IMR-90 (cell line): ENCODE measurements at regions not wholly inside any gene's neighbourhood (a gene's known extent, or its start where the extent isn't known, plus 50 kb on each side); places are given as distances from the start of the nearest gene placed in this dataset.

Source experiments
- ATAC-seq: fragments of 200-7000 bp; cut with Tn5 transposase; 2 replicates; pipeline ENCODE4 v1.9.1; 2020; ENCODE audit warnings: low read depth, mild to moderate bottlenecking, moderate library complexity
- BruUV-seq: library from RNA; stranded (reverse); fragments of 400-500 nt; replicated peaks from 2 replicates; lab custom pipeline; 2021; lab: Mats Ljungman, UMichigan
- CTCF ChIA-PET: fragments of 300-600 bp; formaldehyde crosslinking; extraction: SDS; loops from one replicate; lab custom pipeline; 2021; ENCODE audit warnings: antibody characterized with exemption; lab: Yijun Ruan, JAX
- POLR2A ChIA-PET: fragments of 300-600 bp; sonication (Branson Sonifier 250); formaldehyde crosslinking; loops from one replicate; lab custom pipeline; 2022; ENCODE audit warnings: antibody characterized with exemption; ENCODE audit not compliant: unreplicated experiment; lab: Charles Lee
- DNase-seq: peaks from one replicate; pipeline ENCODE4 v3.0.0; 2013
- H2AFZ ChIP-seq: replicated peaks from 2 replicates; pipeline ENCODE3; 2013; ENCODE audit warnings: low read length, mild to moderate bottlenecking; ENCODE audit not compliant: poor library complexity
- H2AK5ac ChIP-seq: 2 replicates; pipeline ENCODE4 v1.6.1; 2013; ENCODE audit warnings: low read depth, low read length, inconsistent platforms
- H2AK9ac ChIP-seq: replicated peaks from 2 replicates; pipeline ENCODE3; 2013; ENCODE audit warnings: mild to moderate bottlenecking, low read depth, low read length, moderate library complexity; ENCODE audit not compliant: poor library complexity
- H2BK120ac ChIP-seq: 2 replicates; pipeline ENCODE4 v1.6.1; 2013; ENCODE audit warnings: low read depth, low read length, inconsistent platforms
- H2BK15ac ChIP-seq: 3 replicates; pipeline ENCODE4 v1.6.1; 2013; ENCODE audit warnings: low read depth, low read length, inconsistent platforms
- H2BK20ac ChIP-seq: 2 replicates; pipeline ENCODE4 v1.6.1; 2013; ENCODE audit warnings: low read depth, mild to moderate bottlenecking, inconsistent platforms, low read length, moderate library complexity
- H2BK5ac ChIP-seq: 2 replicates; pipeline ENCODE4 v1.6.1; 2013; ENCODE audit warnings: mild to moderate bottlenecking, low read depth, low read length, inconsistent platforms; ENCODE audit not compliant: poor library complexity, severe bottlenecking
- H3K14ac ChIP-seq: replicated peaks from 2 replicates; pipeline ENCODE4 v1.6.1; 2013; ENCODE audit warnings: low read depth, low read length, inconsistent platforms
- H3K18ac ChIP-seq: 2 replicates; pipeline ENCODE4 v1.6.1; 2013; ENCODE audit warnings: low read depth, low read length, control low read depth
- H3K23ac ChIP-seq: 2 replicates; pipeline ENCODE4 v1.6.1; 2013; ENCODE audit warnings: low read depth, low read length, inconsistent platforms
- H3K27ac ChIP-seq: 2 replicates; pipeline ENCODE4 v1.5.1; 2013; ENCODE audit warnings: mild to moderate bottlenecking, control low read depth, low read length; ENCODE audit not compliant: insufficient read depth
- H3K27me3 ChIP-seq: 2 replicates; pipeline ENCODE4 v1.6.1; 2013; ENCODE audit warnings: low read length; ENCODE audit not compliant: control insufficient read depth, insufficient read depth
- H3K36me3 ChIP-seq: 2 replicates; pipeline ENCODE4 v1.6.1; 2013; ENCODE audit warnings: low read length, mixed read lengths; ENCODE audit not compliant: control insufficient read depth, insufficient read depth
- H3K4ac ChIP-seq: 2 replicates; pipeline ENCODE4 v1.6.1; 2013; ENCODE audit warnings: low read depth, low read length, inconsistent platforms
- H3K4me1 ChIP-seq: 2 replicates; pipeline ENCODE4 v1.6.1; 2013; ENCODE audit warnings: low read length, mixed read lengths; ENCODE audit not compliant: control insufficient read depth, insufficient read depth
- H3K4me2 ChIP-seq: 2 replicates; pipeline ENCODE4 v1.6.1; 2013; ENCODE audit warnings: low read depth, mild to moderate bottlenecking, control low read depth, low read length, moderate library complexity
- H3K4me3 ChIP-seq: 2 replicates; pipeline ENCODE4 v1.5.1; 2013; ENCODE audit warnings: low read depth, mild to moderate bottlenecking, control low read depth, low read length, moderate library complexity; ENCODE audit not compliant: insufficient read depth
- H3K56ac ChIP-seq: 2 replicates; pipeline ENCODE4 v1.6.1; 2013; ENCODE audit warnings: low read length, inconsistent platforms; ENCODE audit not compliant: insufficient read depth; ENCODE audit errors: extremely low read depth
- H3K79me1 ChIP-seq, 2 experiments: 2 replicates each; pipeline ENCODE4 v1.6.1; 2013; ENCODE audit warnings: low read length in 2 of 2, inconsistent platforms in 1 of 2, low read depth in 1 of 2
- H3K9ac ChIP-seq: 2 replicates; pipeline ENCODE4 v1.6.1; 2013; ENCODE audit warnings: low read depth, low read length, control low read depth
- H3K9me1 ChIP-seq: 2 replicates; pipeline ENCODE4 v1.6.1; 2013; ENCODE audit warnings: low read length, inconsistent platforms; ENCODE audit not compliant: insufficient read depth
- H3K9me3 ChIP-seq: 2 replicates; pipeline ENCODE4 v1.6.1; 2013; ENCODE audit warnings: low read length; ENCODE audit not compliant: control insufficient read depth, insufficient read depth
- H4K20me1 ChIP-seq: 2 replicates; pipeline ENCODE4 v1.6.1; 2013; ENCODE audit warnings: low read length, inconsistent platforms; ENCODE audit not compliant: insufficient read depth
- H4K5ac ChIP-seq: 2 replicates; pipeline ENCODE4 v1.6.1; 2013; ENCODE audit warnings: mild to moderate bottlenecking, low read depth, low read length, control low read depth
- H4K8ac ChIP-seq, 2 experiments: 2 replicates each; pipeline ENCODE4 v1.6.1; 2013; ENCODE audit warnings: low read depth in 2 of 2, low read length in 2 of 2, control low read depth in 1 of 2, inconsistent platforms in 1 of 2
- H4K91ac ChIP-seq: 2 replicates; pipeline ENCODE4 v1.6.1; 2013; ENCODE audit warnings: low read depth, low read length, inconsistent platforms; ENCODE audit not compliant: insufficient read depth
- BHLHE40 ChIP-seq: fragments of 150-350 bp; IDR thresholded peaks from 2 replicates; pipeline ENCODE4 v1.6.1; 2016; ENCODE audit warnings: mild to moderate bottlenecking, low read depth, low read length
- CHD1 ChIP-seq: IDR thresholded peaks from 2 replicates; pipeline ENCODE4 v1.6.1; 2012; ENCODE audit warnings: low read depth, low read length, improper control_type of control experiment
- CTCF ChIP-seq: conservative IDR thresholded peaks from 2 replicates; pipeline ENCODE4 v1.5.1; 2012; ENCODE audit warnings: mild to moderate bottlenecking, low read depth, low read length, improper control_type of control experiment
- ELK1 ChIP-seq: fragments of 150-350 bp; IDR thresholded peaks from 2 replicates; pipeline ENCODE4 v1.6.1; 2016; ENCODE audit warnings: low read depth, mild to moderate bottlenecking, low read length, moderate library complexity, borderline replicate concordance
- FOS ChIP-seq: fragments of 150-350 bp; IDR thresholded peaks from 2 replicates; pipeline ENCODE4 v1.6.1; 2016; ENCODE audit warnings: low read depth, low read length
- MAZ ChIP-seq: IDR thresholded peaks from 2 replicates; pipeline ENCODE4 v1.6.1; 2012; ENCODE audit warnings: low read depth, mild to moderate bottlenecking, low read length, improper control_type of control experiment, moderate library complexity, borderline replicate concordance
- MXI1 ChIP-seq: IDR thresholded peaks from 2 replicates; pipeline ENCODE4 v1.6.1; 2012; ENCODE audit warnings: low read depth, mild to moderate bottlenecking, low read length, moderate library complexity, borderline replicate concordance
- NFE2L2 ChIP-seq: fragments of 150-350 bp; IDR thresholded peaks from 2 replicates; pipeline ENCODE4 v1.6.1; 2016; ENCODE audit warnings: low read depth, mild to moderate bottlenecking, low read length
- RAD21 ChIP-seq: IDR thresholded peaks from 2 replicates; pipeline ENCODE4 v1.6.1; 2012; ENCODE audit warnings: low read length, improper control_type of control experiment
- RCOR1 ChIP-seq: IDR thresholded peaks from 2 replicates; pipeline ENCODE4 v1.6.1; 2012; ENCODE audit warnings: mild to moderate bottlenecking, low read length, improper control_type of control experiment; ENCODE audit not compliant: insufficient replicate concordance
- RFX5 ChIP-seq: IDR thresholded peaks from 2 replicates; pipeline ENCODE4 v1.8.0; 2012; ENCODE audit warnings: low read depth, mild to moderate bottlenecking, low read length, moderate library complexity
- WGBS, 2 experiments: methylation state at CpG; one replicate each; pipeline versions ENCODE4 v1.1.5 to v1.1.7; 2013; ENCODE audit warnings: missing lambda C conversion rate in 2 of 2; ENCODE audit not compliant: insufficient read length in 1 of 2; ENCODE audit errors: extremely low coverage in 2 of 2; 5-methylcytosine and 5-hydroxymethylcytosine counted together
- dilution Hi-C: fragments of 300-500 bp; cut with HindIII; formaldehyde crosslinking; loops from one replicate; pipeline ENCODE4 v1.14.3; 2018; ENCODE audit warnings: low sequenced_read_pairs; ENCODE audit not compliant: unreplicated experiment
- in situ Hi-C: fragments of 300-500 bp; cut with MboI; formaldehyde crosslinking; loops from 3 replicates; pipeline ENCODE4 v1.14.3; 2019; ENCODE audit warnings: low sequenced_read_pairs, inconsistent platforms, mixed read lengths
- intact Hi-C: fragments of 100-400 bp; cut with micrococcal nuclease; formaldehyde crosslinking; loops from 2 replicates; pipeline ENCODE4 v1.10.0; 2022

GRCh38 chr5:68067291-68067690 is 148.3 kb upstream of the PIK3R1 start:
- H3K4ac ChIP-seq = no peak overlapping the region
- ChIA-PET POLR2A (no interaction called here), CTCF (no interaction called here)
- ATAC-seq = no peak
- no peak for DNase-seq
- no peak overlapping the region for H3K14ac ChIP-seq
- H3K56ac ChIP-seq = no peak overlapping the region
- H3K27ac ChIP-seq = no peak overlapping the region
- H2AK5ac ChIP-seq = no peak overlapping the region
- no peak overlapping the region for H3K4me2 ChIP-seq
- no peak overlapping the region for H2BK15ac ChIP-seq
- H3K4me3 ChIP-seq = no peak overlapping the region
- H3K18ac ChIP-seq = no peak overlapping the region
- H2AFZ ChIP-seq = no peak overlapping the region
- H3K27me3 ChIP-seq = no peaks in the 10 kb centered on the region
- no CpG with 5 or more reads among the region's 1 CpG for WGBS, 2 experiments
- no peak overlapping the region for H4K91ac ChIP-seq
- H2BK20ac ChIP-seq = no peak overlapping the region
- BruUV-seq = no TSS peak
- H3K9ac ChIP-seq = no peak overlapping the region
- TF ChIP-seq NFE2L2 (no peak), CHD1 (no peak), RAD21 (no peak), CTCF (no peak), RFX5 (no peak), RCOR1 (no peak), ELK1 (no peak), MAZ (no peak), FOS (no peak), MXI1 (no peak), BHLHE40 (no peak)
- no peak overlapping the region for H2BK120ac ChIP-seq
- in situ Hi-C loops = no loop called here
- no peak overlapping the region for H4K8ac ChIP-seq
- H2AK9ac ChIP-seq = no peak overlapping the region
- H3K36me3 ChIP-seq = no peaks in the 10 kb centered on the region
- intact Hi-C loops = no loop called here
- H4K5ac ChIP-seq = no peak overlapping the region
- no peaks in the 10 kb centered on the region for H3K9me1 ChIP-seq
- H3K23ac ChIP-seq = no peak overlapping the region
- dilution Hi-C loops = no loop called here
- H3K4me1 ChIP-seq = no peaks in the 10 kb centered on the region
- no peak overlapping the region for H2BK5ac ChIP-seq
- H3K79me1 ChIP-seq = no peaks in the 10 kb centered on the region
- no peaks in the 10 kb centered on the region for H3K9me3 ChIP-seq
- H4K20me1 ChIP-seq = no peaks in the 10 kb centered on the region
